ENCODE measurements at regions not wholly inside any gene's neighbourhood (a gene's known extent, or its start where the extent isn't known, plus 50 kb on each side); places are given as distances from the start of the nearest gene placed in this dataset.

DNA sequence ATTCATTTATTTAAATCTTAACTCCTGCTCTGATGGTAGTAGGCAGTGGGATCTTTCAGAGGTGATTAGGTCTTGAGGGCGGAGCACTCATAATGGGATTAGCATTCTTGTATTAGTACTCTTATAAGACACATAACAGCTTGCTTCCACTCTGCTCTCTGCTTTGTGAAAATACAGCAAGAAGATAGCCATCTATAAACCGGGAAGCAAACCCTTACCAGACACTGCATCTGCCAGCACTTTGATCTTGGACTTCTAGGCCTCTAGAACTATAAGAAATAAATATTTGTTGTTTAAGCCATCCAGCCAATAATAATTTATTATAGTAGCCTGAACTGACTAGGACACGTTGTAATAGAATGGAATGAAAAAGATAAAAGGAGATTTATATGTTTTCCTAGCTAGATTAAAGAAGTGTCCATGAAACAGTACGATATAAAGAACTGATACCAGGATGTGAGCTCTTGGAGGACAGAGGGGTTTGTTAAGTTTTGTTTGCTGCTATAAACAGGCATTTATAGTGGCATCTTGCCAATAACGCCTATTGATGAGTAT, 869.9 kb downstream of the MRPL39 start:
- TF ChIP-seq, protein P1, sequence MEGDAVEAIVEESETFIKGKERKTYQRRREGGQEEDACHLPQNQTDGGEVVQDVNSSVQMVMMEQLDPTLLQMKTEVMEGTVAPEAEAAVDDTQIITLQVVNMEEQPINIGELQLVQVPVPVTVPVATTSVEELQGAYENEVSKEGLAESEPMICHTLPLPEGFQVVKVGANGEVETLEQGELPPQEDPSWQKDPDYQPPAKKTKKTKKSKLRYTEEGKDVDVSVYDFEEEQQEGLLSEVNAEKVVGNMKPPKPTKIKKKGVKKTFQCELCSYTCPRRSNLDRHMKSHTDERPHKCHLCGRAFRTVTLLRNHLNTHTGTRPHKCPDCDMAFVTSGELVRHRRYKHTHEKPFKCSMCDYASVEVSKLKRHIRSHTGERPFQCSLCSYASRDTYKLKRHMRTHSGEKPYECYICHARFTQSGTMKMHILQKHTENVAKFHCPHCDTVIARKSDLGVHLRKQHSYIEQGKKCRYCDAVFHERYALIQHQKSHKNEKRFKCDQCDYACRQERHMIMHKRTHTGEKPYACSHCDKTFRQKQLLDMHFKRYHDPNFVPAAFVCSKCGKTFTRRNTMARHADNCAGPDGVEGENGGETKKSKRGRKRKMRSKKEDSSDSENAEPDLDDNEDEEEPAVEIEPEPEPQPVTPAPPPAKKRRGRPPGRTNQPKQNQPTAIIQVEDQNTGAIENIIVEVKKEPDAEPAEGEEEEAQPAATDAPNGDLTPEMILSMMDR (conservative IDR thresholded peaks at IDR 0.05; ENCODE audit: low read depth in 2 of 2): no peak
- TF ChIP-seq STAT1 (IDR thresholded peaks at IDR 0.05; ENCODE audit: unreplicated experiment): no peak
- TF ChIP-seq EZH2 (IDR thresholded peaks at IDR 0.05; ENCODE audit: low read depth, unreplicated experiment): no peak
- TF ChIP-seq, protein P2, sequence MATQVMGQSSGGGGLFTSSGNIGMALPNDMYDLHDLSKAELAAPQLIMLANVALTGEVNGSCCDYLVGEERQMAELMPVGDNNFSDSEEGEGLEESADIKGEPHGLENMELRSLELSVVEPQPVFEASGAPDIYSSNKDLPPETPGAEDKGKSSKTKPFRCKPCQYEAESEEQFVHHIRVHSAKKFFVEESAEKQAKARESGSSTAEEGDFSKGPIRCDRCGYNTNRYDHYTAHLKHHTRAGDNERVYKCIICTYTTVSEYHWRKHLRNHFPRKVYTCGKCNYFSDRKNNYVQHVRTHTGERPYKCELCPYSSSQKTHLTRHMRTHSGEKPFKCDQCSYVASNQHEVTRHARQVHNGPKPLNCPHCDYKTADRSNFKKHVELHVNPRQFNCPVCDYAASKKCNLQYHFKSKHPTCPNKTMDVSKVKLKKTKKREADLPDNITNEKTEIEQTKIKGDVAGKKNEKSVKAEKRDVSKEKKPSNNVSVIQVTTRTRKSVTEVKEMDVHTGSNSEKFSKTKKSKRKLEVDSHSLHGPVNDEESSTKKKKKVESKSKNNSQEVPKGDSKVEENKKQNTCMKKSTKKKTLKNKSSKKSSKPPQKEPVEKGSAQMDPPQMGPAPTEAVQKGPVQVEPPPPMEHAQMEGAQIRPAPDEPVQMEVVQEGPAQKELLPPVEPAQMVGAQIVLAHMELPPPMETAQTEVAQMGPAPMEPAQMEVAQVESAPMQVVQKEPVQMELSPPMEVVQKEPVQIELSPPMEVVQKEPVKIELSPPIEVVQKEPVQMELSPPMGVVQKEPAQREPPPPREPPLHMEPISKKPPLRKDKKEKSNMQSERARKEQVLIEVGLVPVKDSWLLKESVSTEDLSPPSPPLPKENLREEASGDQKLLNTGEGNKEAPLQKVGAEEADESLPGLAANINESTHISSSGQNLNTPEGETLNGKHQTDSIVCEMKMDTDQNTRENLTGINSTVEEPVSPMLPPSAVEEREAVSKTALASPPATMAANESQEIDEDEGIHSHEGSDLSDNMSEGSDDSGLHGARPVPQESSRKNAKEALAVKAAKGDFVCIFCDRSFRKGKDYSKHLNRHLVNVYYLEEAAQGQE (IDR thresholded peaks at IDR 0.05; ENCODE audit: unreplicated experiment): no peak
- no peak for TF ChIP-seq ZNF331 (CRISPR knock-in tag; IDR thresholded peaks at IDR 0.05; ENCODE audit: low read depth)
- no peak for TF ChIP-seq JUNB (IDR thresholded peaks at IDR 0.05; ENCODE audit: unreplicated experiment)
- TF ChIP-seq ZNF114 (CRISPR knock-in tag; IDR thresholded peaks at IDR 0.05): no peak
- TF ChIP-seq EZH2phosphoT487 (IDR thresholded peaks at IDR 0.05; ENCODE audit: unreplicated experiment): no peak
- TF ChIP-seq CREB1 (CRISPR knock-in tag; IDR thresholded peaks at IDR 0.05; ENCODE audit: low read depth): no peak
- no peak for TF ChIP-seq POLR2AphosphoS5 (IDR thresholded peaks at IDR 0.05; ENCODE audit: low read depth)
- TF ChIP-seq, protein P3, sequence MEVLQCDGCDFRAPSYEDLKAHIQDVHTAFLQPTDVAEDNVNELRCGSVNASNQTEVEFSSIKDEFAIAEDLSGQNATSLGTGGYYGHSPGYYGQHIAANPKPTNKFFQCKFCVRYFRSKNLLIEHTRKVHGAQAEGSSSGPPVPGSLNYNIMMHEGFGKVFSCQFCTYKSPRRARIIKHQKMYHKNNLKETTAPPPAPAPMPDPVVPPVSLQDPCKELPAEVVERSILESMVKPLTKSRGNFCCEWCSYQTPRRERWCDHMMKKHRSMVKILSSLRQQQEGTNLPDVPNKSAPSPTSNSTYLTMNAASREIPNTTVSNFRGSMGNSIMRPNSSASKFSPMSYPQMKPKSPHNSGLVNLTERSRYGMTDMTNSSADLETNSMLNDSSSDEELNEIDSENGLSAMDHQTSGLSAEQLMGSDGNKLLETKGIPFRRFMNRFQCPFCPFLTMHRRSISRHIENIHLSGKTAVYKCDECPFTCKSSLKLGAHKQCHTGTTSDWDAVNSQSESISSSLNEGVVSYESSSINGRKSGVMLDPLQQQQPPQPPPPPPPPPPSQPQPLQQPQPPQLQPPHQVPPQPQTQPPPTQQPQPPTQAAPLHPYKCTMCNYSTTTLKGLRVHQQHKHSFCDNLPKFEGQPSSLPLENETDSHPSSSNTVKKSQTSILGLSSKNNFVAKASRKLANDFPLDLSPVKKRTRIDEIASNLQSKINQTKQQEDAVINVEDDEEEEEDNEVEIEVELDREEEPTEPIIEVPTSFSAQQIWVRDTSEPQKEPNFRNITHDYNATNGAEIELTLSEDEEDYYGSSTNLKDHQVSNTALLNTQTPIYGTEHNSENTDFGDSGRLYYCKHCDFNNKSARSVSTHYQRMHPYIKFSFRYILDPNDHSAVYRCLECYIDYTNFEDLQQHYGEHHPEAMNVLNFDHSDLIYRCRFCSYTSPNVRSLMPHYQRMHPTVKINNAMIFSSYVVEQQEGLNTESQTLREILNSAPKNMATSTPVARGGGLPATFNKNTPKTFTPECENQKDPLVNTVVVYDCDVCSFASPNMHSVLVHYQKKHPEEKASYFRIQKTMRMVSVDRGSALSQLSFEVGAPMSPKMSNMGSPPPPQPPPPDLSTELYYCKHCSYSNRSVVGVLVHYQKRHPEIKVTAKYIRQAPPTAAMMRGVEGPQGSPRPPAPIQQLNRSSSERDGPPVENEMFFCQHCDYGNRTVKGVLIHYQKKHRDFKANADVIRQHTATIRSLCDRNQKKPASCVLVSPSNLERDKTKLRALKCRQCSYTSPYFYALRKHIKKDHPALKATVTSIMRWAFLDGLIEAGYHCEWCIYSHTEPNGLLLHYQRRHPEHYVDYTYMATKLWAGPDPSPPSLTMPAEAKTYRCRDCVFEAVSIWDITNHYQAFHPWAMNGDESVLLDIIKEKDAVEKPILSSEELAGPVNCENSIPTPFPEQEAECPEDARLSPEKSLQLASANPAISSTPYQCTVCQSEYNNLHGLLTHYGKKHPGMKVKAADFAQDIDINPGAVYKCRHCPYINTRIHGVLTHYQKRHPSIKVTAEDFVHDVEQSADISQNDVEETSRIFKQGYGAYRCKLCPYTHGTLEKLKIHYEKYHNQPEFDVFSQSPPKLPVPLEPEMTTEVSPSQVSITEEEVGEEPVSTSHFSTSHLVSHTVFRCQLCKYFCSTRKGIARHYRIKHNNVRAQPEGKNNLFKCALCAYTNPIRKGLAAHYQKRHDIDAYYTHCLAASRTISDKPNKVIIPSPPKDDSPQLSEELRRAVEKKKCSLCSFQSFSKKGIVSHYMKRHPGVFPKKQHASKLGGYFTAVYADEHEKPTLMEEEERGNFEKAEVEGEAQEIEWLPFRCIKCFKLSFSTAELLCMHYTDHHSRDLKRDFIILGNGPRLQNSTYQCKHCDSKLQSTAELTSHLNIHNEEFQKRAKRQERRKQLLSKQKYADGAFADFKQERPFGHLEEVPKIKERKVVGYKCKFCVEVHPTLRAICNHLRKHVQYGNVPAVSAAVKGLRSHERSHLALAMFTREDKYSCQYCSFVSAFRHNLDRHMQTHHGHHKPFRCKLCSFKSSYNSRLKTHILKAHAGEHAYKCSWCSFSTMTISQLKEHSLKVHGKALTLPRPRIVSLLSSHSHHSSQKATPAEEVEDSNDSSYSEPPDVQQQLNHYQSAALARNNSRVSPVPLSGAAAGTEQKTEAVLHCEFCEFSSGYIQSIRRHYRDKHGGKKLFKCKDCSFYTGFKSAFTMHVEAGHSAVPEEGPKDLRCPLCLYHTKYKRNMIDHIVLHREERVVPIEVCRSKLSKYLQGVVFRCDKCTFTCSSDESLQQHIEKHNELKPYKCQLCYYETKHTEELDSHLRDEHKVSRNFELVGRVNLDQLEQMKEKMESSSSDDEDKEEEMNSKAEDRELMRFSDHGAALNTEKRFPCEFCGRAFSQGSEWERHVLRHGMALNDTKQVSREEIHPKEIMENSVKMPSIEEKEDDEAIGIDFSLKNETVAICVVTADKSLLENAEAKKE (CRISPR knock-in tag; IDR thresholded peaks at IDR 0.05): no peak

Data from GM23338 (cell line).